EL (cell line): ENCODE measurements at regions not wholly inside any gene's neighbourhood (a gene's known extent, or its start where the extent isn't known, plus 50 kb on each side); places are given as distances from the start of the nearest gene placed in this dataset.
"Not testable (repeated sequence)": the region's sequence is repeated elsewhere in the genome, so short reads cannot be mapped to it uniquely, and the experiment has no call there.

Experiments
- DNase-seq: peaks from one replicate; pipeline ENCODE4 v3.0.0-alpha.2; 2016

- no peak for DNase-seq
Measured at GRCh38 chrY:12360496-12360895, 340.5 kb upstream of the USP9Y start.

GRCh38 chrY:12365311-12365910 is 335.6 kb upstream of the USP9Y start:
- peak; percentile 0 for DNase-seq

- DNase-seq, result not testable (repeated sequence)
Measured at GRCh38 chrY:12374588-12374987, 326.4 kb upstream of the USP9Y start.

GRCh38 chrY:12391655-12392559 is 309.1 kb upstream of the USP9Y start:
- not testable (repeated sequence) for DNase-seq

GRCh38 chrY:12393190-12393589 is 307.8 kb upstream of the USP9Y start:
- no peak for DNase-seq

- not testable (repeated sequence) for DNase-seq
Measured at GRCh38 chrY:12395381-12396120, 305.5 kb upstream of the USP9Y start.

- DNase-seq, result no peak
Measured at GRCh38 chrY:12403916-12404315, 297.1 kb upstream of the USP9Y start.

GRCh38 chrY:12408236-12408635 is 292.8 kb upstream of the USP9Y start:
- no peak for DNase-seq

- DNase-seq, result no peak
Measured at GRCh38 chrY:12410696-12411095, 290.3 kb upstream of the USP9Y start.

- DNase-seq, result peak; percentile 52
Measured at GRCh38 chrY:12421072-12421787, 279.8 kb upstream of the USP9Y start.

GRCh38 chrY:12421788-12422124 is 279.3 kb upstream of the USP9Y start:
- DNase-seq, result no peak

GRCh38 chrY:12422536-12422935 is 278.5 kb upstream of the USP9Y start:
- DNase-seq, result no peak

- no peak for DNase-seq
Measured at GRCh38 chrY:12423416-12424252, 277.4 kb upstream of the USP9Y start.

GRCh38 chrY:12425506-12425905 is 275.5 kb upstream of the USP9Y start:
- DNase-seq, result no peak

- DNase-seq, result no peak
Measured at GRCh38 chrY:12427361-12427760, 273.7 kb upstream of the USP9Y start.

- DNase-seq, result peak; percentile 21
Measured at GRCh38 chrY:12431546-12431945, 269.5 kb upstream of the USP9Y start.

GRCh38 chrY:12438823-12439222 is 262.2 kb upstream of the USP9Y start:
- not testable (repeated sequence) for DNase-seq

GRCh38 chrY:12444200-12444599 is 256.8 kb upstream of the USP9Y start:
- no peak for DNase-seq

- peak; percentile 53 for DNase-seq
Measured at GRCh38 chrY:12446486-12447265, 254.4 kb upstream of the USP9Y start.

GRCh38 chrY:12448561-12448960 is 252.5 kb upstream of the USP9Y start:
- peak; percentile 9 for DNase-seq

- not testable (repeated sequence) for DNase-seq
Measured at GRCh38 chrY:12453318-12453717, 247.7 kb upstream of the USP9Y start.
